ENCODE measurements at regions not wholly inside any gene's neighbourhood (a gene's known extent, or its start where the extent isn't known, plus 50 kb on each side); places are given as distances from the start of the nearest gene placed in this dataset.
A peak's percentile ranks its signal among the peaks of the same experiment; 100 is the strongest.

GRCh38 chr17:71467719-71468118, 653.1 kb upstream of the SOX9 start:
- DNase-seq (ENCODE audit: low read depth in 1 of 2, low spot score in 1 of 2): no peak

GRCh38 chr17:71470062-71470461, 650.8 kb upstream of the SOX9 start:
- TF ChIP-seq SPI1 (IDR thresholded peaks at IDR 0.05; ENCODE audit: borderline replicate concordance, low read depth): no peak
- TF ChIP-seq, protein P1, sequence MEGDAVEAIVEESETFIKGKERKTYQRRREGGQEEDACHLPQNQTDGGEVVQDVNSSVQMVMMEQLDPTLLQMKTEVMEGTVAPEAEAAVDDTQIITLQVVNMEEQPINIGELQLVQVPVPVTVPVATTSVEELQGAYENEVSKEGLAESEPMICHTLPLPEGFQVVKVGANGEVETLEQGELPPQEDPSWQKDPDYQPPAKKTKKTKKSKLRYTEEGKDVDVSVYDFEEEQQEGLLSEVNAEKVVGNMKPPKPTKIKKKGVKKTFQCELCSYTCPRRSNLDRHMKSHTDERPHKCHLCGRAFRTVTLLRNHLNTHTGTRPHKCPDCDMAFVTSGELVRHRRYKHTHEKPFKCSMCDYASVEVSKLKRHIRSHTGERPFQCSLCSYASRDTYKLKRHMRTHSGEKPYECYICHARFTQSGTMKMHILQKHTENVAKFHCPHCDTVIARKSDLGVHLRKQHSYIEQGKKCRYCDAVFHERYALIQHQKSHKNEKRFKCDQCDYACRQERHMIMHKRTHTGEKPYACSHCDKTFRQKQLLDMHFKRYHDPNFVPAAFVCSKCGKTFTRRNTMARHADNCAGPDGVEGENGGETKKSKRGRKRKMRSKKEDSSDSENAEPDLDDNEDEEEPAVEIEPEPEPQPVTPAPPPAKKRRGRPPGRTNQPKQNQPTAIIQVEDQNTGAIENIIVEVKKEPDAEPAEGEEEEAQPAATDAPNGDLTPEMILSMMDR (IDR thresholded peaks at IDR 0.05; ENCODE audit: insufficient read depth, low read length): no peak
- no peak for TF ChIP-seq GABPA (IDR thresholded peaks at IDR 0.05; ENCODE audit: low read depth)
- TF ChIP-seq, protein P2, sequence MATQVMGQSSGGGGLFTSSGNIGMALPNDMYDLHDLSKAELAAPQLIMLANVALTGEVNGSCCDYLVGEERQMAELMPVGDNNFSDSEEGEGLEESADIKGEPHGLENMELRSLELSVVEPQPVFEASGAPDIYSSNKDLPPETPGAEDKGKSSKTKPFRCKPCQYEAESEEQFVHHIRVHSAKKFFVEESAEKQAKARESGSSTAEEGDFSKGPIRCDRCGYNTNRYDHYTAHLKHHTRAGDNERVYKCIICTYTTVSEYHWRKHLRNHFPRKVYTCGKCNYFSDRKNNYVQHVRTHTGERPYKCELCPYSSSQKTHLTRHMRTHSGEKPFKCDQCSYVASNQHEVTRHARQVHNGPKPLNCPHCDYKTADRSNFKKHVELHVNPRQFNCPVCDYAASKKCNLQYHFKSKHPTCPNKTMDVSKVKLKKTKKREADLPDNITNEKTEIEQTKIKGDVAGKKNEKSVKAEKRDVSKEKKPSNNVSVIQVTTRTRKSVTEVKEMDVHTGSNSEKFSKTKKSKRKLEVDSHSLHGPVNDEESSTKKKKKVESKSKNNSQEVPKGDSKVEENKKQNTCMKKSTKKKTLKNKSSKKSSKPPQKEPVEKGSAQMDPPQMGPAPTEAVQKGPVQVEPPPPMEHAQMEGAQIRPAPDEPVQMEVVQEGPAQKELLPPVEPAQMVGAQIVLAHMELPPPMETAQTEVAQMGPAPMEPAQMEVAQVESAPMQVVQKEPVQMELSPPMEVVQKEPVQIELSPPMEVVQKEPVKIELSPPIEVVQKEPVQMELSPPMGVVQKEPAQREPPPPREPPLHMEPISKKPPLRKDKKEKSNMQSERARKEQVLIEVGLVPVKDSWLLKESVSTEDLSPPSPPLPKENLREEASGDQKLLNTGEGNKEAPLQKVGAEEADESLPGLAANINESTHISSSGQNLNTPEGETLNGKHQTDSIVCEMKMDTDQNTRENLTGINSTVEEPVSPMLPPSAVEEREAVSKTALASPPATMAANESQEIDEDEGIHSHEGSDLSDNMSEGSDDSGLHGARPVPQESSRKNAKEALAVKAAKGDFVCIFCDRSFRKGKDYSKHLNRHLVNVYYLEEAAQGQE (IDR thresholded peaks at IDR 0.05; ENCODE audit: insufficient replicate concordance, low read depth): no peak
- H3K4me3 ChIP-seq (replicated peaks; ENCODE audit: insufficient read depth, low read length): no peak overlapping the region
- no peak for DNase-seq (ENCODE audit: low read depth in 1 of 2, low spot score in 1 of 2)
- H3K27ac ChIP-seq (replicated peaks): no peak overlapping the region
- H3K27me3 ChIP-seq (ENCODE audit: insufficient read depth, poor library complexity, severe bottlenecking): no peaks in the 10 kb centered on the region

More at GRCh38 chr17:71467719-71468118, 653.1 kb upstream of the SOX9 start:
- no peaks in the 10 kb centered on the region for H3K27me3 ChIP-seq (ENCODE audit: insufficient read depth, poor library complexity, severe bottlenecking)
- TF ChIP-seq, protein P1 (IDR thresholded peaks at IDR 0.05; ENCODE audit: insufficient read depth, low read length): no peak
- TF ChIP-seq SPI1 (IDR thresholded peaks at IDR 0.05; ENCODE audit: borderline replicate concordance, low read depth) (no peak), POLR2AphosphoS5 (IDR thresholded peaks at IDR 0.05; ENCODE audit: low read depth) (no peak)
- H3K27ac ChIP-seq (replicated peaks): no peak overlapping the region
- no peak overlapping the region for H3K4me3 ChIP-seq (replicated peaks; ENCODE audit: insufficient read depth, low read length)

DNA sequence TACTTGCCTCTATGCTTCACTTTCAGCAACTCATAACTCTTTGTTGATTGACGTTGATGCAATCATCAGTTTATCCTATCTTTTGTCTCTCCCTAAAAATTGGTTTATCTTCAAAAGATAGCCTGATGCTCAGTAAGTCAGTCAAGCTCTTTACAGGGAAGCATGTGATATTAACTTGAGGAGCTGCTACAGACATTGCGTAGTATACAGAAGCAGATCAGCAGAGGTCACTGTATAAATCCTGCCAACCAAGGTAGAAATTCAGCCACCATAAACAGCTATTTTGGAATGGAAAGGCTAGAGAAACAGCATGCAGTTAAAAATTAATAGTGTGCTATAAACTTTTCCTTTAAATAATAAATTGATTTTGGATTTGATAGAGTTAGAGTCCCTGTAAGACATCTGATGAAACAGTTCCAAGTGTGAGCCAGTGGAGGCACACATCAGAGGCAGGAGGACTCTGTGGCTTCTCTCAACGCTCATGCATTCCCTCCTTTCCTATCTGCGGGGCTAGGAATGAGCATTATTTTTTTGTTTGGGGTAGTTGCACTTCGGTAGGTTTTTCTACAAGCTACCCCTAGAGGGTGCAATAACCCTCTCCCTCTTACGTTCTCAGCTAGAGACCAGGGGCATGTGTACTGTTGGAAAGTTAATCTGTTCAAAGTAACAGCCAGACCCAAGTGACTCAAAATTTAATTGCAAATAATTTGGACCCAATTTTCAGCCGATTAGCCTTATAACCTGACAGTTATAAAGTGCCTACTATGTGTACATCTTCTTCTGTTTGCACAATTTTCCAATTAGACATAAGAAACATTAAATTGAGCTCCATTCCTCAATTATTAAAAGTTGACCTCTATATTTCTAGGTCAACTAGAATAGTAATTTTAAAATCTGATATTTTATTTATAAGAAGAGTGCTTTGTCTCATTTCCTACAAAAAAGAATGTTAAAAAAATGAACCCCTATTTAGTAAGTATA, 647.7 kb upstream of the SOX9 start:
- Histone ChIP-seq H3K4me3 (replicated peaks; ENCODE audit: insufficient read depth, low read length) (no peak overlapping the region), H3K27me3 (ENCODE audit: insufficient read depth, poor library complexity, severe bottlenecking) (no peaks in the 10 kb centered on the region), H3K27ac (replicated peaks) (no peak overlapping the region)
- TF ChIP-seq, protein P2 (IDR thresholded peaks at IDR 0.05; ENCODE audit: insufficient replicate concordance, low read depth): no peak
- TF ChIP-seq POLR2AphosphoS5 (IDR thresholded peaks at IDR 0.05; ENCODE audit: low read depth) (no peak), SPI1 (IDR thresholded peaks at IDR 0.05; ENCODE audit: borderline replicate concordance, low read depth) (no peak)
- TF ChIP-seq, protein P1 (IDR thresholded peaks at IDR 0.05; ENCODE audit: insufficient read depth, low read length): peak; percentile 66
- DNase-seq (ENCODE audit: low read depth in 1 of 2, low spot score in 1 of 2): peak in 1 of 2 experiments; percentile 3

All from HL-60 (cell line).